HCT116 (cell line): ENCODE measurements at regions not wholly inside any gene's neighbourhood (a gene's known extent, or its start where the extent isn't known, plus 50 kb on each side); places are given as distances from the start of the nearest gene placed in this dataset.

Experiments
- ATAC-seq: fragments of 200-7000 bp; cut with Tn5 transposase; 2 replicates; pipeline ENCODE4 v1.9.1; 2020; ENCODE audit warnings: mild to moderate bottlenecking, moderate library complexity
- BruUV-seq: library from RNA; stranded (reverse); fragments of 400-500 nt; replicated peaks from 2 replicates; lab custom pipeline; 2021; lab: Mats Ljungman, UMichigan
- CTCF ChIA-PET: fragments of 300-600 bp; sonication (Branson Sonifier 250); formaldehyde crosslinking; loops from one replicate; lab custom pipeline; 2021; ENCODE audit warnings: antibody characterized with exemption; lab: Charles Lee
- POLR2A ChIA-PET: fragments of 300-600, 350-600 bp; sonication (Branson Sonifier 250); formaldehyde crosslinking; loops from one replicate; lab custom pipeline; 2021; ENCODE audit warnings: antibody characterized with exemption; lab: Charles Lee
- RAD21 ChIA-PET, 2 experiments: fragments of 300-600 bp; sonication (Branson Sonifier 250); formaldehyde crosslinking; loops; one replicate each; lab custom pipeline; 2023; ENCODE audit warnings: low total read pairs in 2 of 2; ENCODE audit not compliant: uncharacterized antibody in 2 of 2, unreplicated experiment in 2 of 2, low non-redundant PET in 1 of 2; lab: Charles Lee
- DNase-seq: peaks from one replicate; pipeline ENCODE4 v3.0.0-alpha.2; 2010; ENCODE audit warnings: low read depth, low spot score
- H2AFZ ChIP-seq: fragments of 200-600 bp; shearing (Covaris generic), sonication (generic); 2 replicates; pipeline ENCODE4 v1.6.1; 2017; ENCODE audit warnings: low read depth, mixed run types, mixed read lengths, antibody characterized with exemption, low read length; ENCODE audit not compliant: poor library complexity, severe bottlenecking
- H3K27ac ChIP-seq: 2 replicates; pipeline ENCODE4 v1.5.1; 2012; ENCODE audit warnings: low read depth, low read length
- H3K27me3 ChIP-seq: fragments of 200-600 bp; sonication (generic); 2 replicates; pipeline ENCODE4 v1.6.1; 2016; ENCODE audit warnings: mixed run types, low read length, mixed read lengths; ENCODE audit not compliant: insufficient read depth
- H3K36me3 ChIP-seq, 2 experiments: fragments of 200-500 bp in 1 of 2; fragments of 200-600 bp in 1 of 2; sonication (Bioruptor generic) in 1 of 2; sonication (generic) in 1 of 2; 2 replicates each; pipeline versions ENCODE4 v1.5.1 to v1.6.1; 2014 to 2016; ENCODE audit warnings: low read length in 2 of 2, inconsistent platforms in 1 of 2, mixed read lengths in 1 of 2, mixed run types in 1 of 2; ENCODE audit not compliant: insufficient read depth in 2 of 2, control insufficient read depth in 1 of 2
- H3K4me1 ChIP-seq, 2 experiments: fragments of 200-600 bp in 1 of 2; sonication (generic) in 1 of 2; 2 replicates each; pipeline versions ENCODE4 v1.5.1 to v1.6.1; 2012 to 2017; ENCODE audit warnings: low read length in 2 of 2, inconsistent platforms in 1 of 2, mild to moderate bottlenecking in 1 of 2, mixed read lengths in 1 of 2, mixed run types in 1 of 2, moderate library complexity in 1 of 2; ENCODE audit not compliant: insufficient read depth in 2 of 2, control insufficient read depth in 1 of 2
- H3K4me2 ChIP-seq: fragments of 200-600 bp; sonication (generic); 2 replicates; pipeline ENCODE4 v1.6.1; 2017; ENCODE audit warnings: mixed run types, low read length, mixed read lengths
- H3K4me3 ChIP-seq, 2 experiments: fragments of 200-600 bp in 1 of 2; sonication (generic) in 1 of 2; replicated peaks in 1 of 2; 2 replicates each; pipeline ENCODE4 v1.5.1; 2011 to 2016; ENCODE audit warnings: low read length in 2 of 2, control low read depth in 1 of 2, low read depth in 1 of 2, mild to moderate bottlenecking in 1 of 2, mixed read lengths in 1 of 2, mixed run types in 1 of 2
- H3K79me2 ChIP-seq: fragments of 200-600 bp; sonication (generic); 2 replicates; pipeline ENCODE4 v1.6.1; 2017; ENCODE audit warnings: mild to moderate bottlenecking, mixed run types, low read length, moderate library complexity, mixed read lengths; ENCODE audit not compliant: insufficient read depth
- H3K9ac ChIP-seq: fragments of 200-600 bp; sonication (generic); 2 replicates; pipeline ENCODE4 v1.6.1; 2016; ENCODE audit warnings: low read length, mixed read lengths
- H3K9me2 ChIP-seq: fragments of 200-600 bp; sonication (generic), shearing (Covaris generic); 2 replicates; pipeline ENCODE4 v1.6.1; 2017; ENCODE audit warnings: mixed run types, mild to moderate bottlenecking, moderate library complexity; ENCODE audit not compliant: insufficient read depth
- H3K9me3 ChIP-seq, 2 experiments: fragments of 200-500 bp in 1 of 2; fragments of 200-600 bp in 1 of 2; sonication (Bioruptor generic) in 1 of 2; sonication (generic) in 1 of 2; 2 replicates each; pipeline ENCODE4 v1.6.1; 2014 to 2017; ENCODE audit warnings: low read length in 2 of 2, mixed read lengths in 2 of 2, inconsistent platforms in 1 of 2, low read depth in 1 of 2, mild to moderate bottlenecking in 1 of 2, mixed run types in 1 of 2, moderate library complexity in 1 of 2; ENCODE audit not compliant: control insufficient read depth in 1 of 2, insufficient read depth in 1 of 2
- H4K20me1 ChIP-seq: fragments of 200-600 bp; sonication (generic), shearing (Covaris generic); 2 replicates; pipeline ENCODE4 v1.6.1; 2017; ENCODE audit warnings: mixed run types, mild to moderate bottlenecking, moderate library complexity; ENCODE audit not compliant: insufficient read depth
- EGR1 ChIP-seq: IDR thresholded peaks from 2 replicates; pipeline ENCODE4 v1.6.1; 2012; ENCODE audit warnings: low read depth
- ELF1 ChIP-seq: IDR thresholded peaks from 2 replicates; pipeline ENCODE4 v1.6.1; 2012; ENCODE audit warnings: low read depth, borderline replicate concordance
- EZH2 ChIP-seq: fragments of 200-600 bp; sonication (generic); IDR thresholded peaks from 2 replicates; pipeline ENCODE4 v1.6.1; 2017; ENCODE audit warnings: antibody characterized with exemption, mixed run types
- EZH2phosphoT487 ChIP-seq: fragments of 200-600 bp; IDR thresholded peaks from 2 replicates; pipeline ENCODE4 v1.6.1; 2018; ENCODE audit warnings: antibody characterized with exemption, borderline replicate concordance
- FOSL1 ChIP-seq: IDR thresholded peaks from 2 replicates; pipeline ENCODE4 v1.6.1; 2012; ENCODE audit warnings: low read depth
- JUND ChIP-seq: IDR thresholded peaks from 2 replicates; pipeline ENCODE4 v1.6.1; 2012
- POLR2A ChIP-seq: IDR thresholded peaks from 2 replicates; pipeline ENCODE4 v1.7.0; 2011; ENCODE audit warnings: borderline replicate concordance; ENCODE audit not compliant: insufficient read depth, insufficient read length; ENCODE audit errors: extremely low read depth
- POLR2AphosphoS5 ChIP-seq: IDR thresholded peaks from 2 replicates; pipeline ENCODE4 v1.6.1; 2011; ENCODE audit warnings: mild to moderate bottlenecking, low read depth, low read length, moderate library complexity
- RAD21 ChIP-seq: IDR thresholded peaks from 2 replicates; pipeline ENCODE4 v1.6.1; 2012; ENCODE audit warnings: low read depth, mild to moderate bottlenecking
- SIN3A ChIP-seq: IDR thresholded peaks from 2 replicates; pipeline ENCODE4 v1.6.1; 2012; ENCODE audit warnings: low read depth
- SRF ChIP-seq: IDR thresholded peaks from 2 replicates; pipeline ENCODE4 v1.6.1; 2012; ENCODE audit warnings: low read depth
- TCF7L2 ChIP-seq: IDR thresholded peaks from 2 replicates; pipeline ENCODE4 v1.7.0; 2011; ENCODE audit warnings: borderline replicate concordance, inconsistent platforms; ENCODE audit not compliant: insufficient read depth, insufficient read length; ENCODE audit errors: extremely low read depth
- YY1 ChIP-seq: IDR thresholded peaks from 2 replicates; pipeline ENCODE4 v1.6.1; 2011; ENCODE audit warnings: low read length, low read depth, moderate library complexity, mild to moderate bottlenecking; ENCODE audit not compliant: insufficient replicate concordance; ENCODE audit errors: extremely low read depth
- ZNF274 ChIP-seq: fragments of 200-500 bp; sonication (Bioruptor generic); IDR thresholded peaks from 2 replicates; pipeline ENCODE4 v1.6.1; 2014; ENCODE audit warnings: mild to moderate bottlenecking, low read depth, low read length, inconsistent platforms
- intact Hi-C: fragments of 100-400 bp; cut with micrococcal nuclease; formaldehyde crosslinking; loops from 2 replicates; pipeline ENCODE4 v1.10.0; 2022
- TF ChIP-seq, protein P1 (sequence below), 3 experiments: fragments of 200-600 bp in 1 of 3; sonication (generic) in 1 of 3; IDR thresholded peaks in 2 of 3; conservative IDR thresholded peaks in 1 of 3; 2 replicates each; pipeline ENCODE4 v1.5.1; 2012 to 2017; ENCODE audit warnings: low read depth in 2 of 3, low read length in 2 of 3, antibody characterized with exemption in 1 of 3, borderline replicate concordance in 1 of 3, control low read depth in 1 of 3, mild to moderate bottlenecking in 1 of 3, mixed read lengths in 1 of 3, mixed run types in 1 of 3, moderate library complexity in 1 of 3; ENCODE audit not compliant: insufficient read depth in 1 of 3
- TF ChIP-seq, protein P2 (sequence below): IDR thresholded peaks from 2 replicates; pipeline ENCODE4 v1.6.1; 2012; ENCODE audit warnings: low read depth
- TF ChIP-seq, protein P3 (sequence below): IDR thresholded peaks from 2 replicates; pipeline ENCODE4 v1.6.1; 2012
- TF ChIP-seq, protein P4 (sequence below): IDR thresholded peaks from 2 replicates; pipeline ENCODE4 v1.6.1; 2011; ENCODE audit warnings: mild to moderate bottlenecking, low read length, moderate library complexity; ENCODE audit not compliant: insufficient replicate concordance; ENCODE audit errors: extremely low read depth

DNA sequence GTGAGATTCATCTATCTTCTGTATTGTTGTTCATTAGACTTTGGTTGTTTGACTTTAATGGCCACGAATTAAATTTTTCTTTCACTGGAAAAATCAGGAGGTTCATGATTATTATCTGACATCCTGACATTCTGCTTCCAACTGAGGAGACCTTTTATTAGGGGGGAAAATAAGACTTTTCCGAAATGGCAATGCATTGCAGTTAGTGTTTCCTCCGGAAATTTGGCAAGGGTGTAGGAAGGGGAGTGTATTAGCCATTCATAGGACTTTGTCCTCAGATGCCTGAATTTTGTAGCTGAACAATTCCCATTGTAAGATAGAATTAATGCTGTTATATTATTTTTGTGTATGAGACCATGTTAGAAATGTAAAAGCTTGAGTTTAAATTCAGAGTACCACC is 450.6 kb upstream of the TGFBR2 start:
- BruUV-seq = no TSS peak
- no peak overlapping the region for H2AFZ ChIP-seq
- H3K9me2 ChIP-seq = no peaks in the 10 kb centered on the region
- no peak overlapping the region for H3K4me3 ChIP-seq
- intact Hi-C loops = no loop called here
- H3K4me2 ChIP-seq = no peak overlapping the region
- H3K4me1 ChIP-seq = no peaks in the 10 kb centered on the region; a peak in 1 of 4 replicates
- ChIA-PET RAD21 (no interaction called here), CTCF (no interaction called here), POLR2A (no interaction called here)
- TF ChIP-seq, protein P1, sequence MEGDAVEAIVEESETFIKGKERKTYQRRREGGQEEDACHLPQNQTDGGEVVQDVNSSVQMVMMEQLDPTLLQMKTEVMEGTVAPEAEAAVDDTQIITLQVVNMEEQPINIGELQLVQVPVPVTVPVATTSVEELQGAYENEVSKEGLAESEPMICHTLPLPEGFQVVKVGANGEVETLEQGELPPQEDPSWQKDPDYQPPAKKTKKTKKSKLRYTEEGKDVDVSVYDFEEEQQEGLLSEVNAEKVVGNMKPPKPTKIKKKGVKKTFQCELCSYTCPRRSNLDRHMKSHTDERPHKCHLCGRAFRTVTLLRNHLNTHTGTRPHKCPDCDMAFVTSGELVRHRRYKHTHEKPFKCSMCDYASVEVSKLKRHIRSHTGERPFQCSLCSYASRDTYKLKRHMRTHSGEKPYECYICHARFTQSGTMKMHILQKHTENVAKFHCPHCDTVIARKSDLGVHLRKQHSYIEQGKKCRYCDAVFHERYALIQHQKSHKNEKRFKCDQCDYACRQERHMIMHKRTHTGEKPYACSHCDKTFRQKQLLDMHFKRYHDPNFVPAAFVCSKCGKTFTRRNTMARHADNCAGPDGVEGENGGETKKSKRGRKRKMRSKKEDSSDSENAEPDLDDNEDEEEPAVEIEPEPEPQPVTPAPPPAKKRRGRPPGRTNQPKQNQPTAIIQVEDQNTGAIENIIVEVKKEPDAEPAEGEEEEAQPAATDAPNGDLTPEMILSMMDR (IDR thresholded peaks at IDR 0.05 in 2 of 3, conservative IDR thresholded peaks at IDR 0.05 in 1 of 3; ENCODE audit: borderline replicate concordance in 1 of 3, insufficient read depth in 1 of 3, low read depth in 2 of 3, low read length in 2 of 3) = no peak
- TF ChIP-seq FOSL1 (no peak), ELF1 (no peak), RAD21 (no peak), YY1 (no peak), SRF (no peak), ZNF274 (no peak), EZH2 (no peak), EGR1 (no peak), SIN3A (no peak), TCF7L2 (no peak), POLR2A (no peak), JUND (no peak), POLR2AphosphoS5 (no peak), EZH2phosphoT487 (no peak)
- TF ChIP-seq, protein P2, sequence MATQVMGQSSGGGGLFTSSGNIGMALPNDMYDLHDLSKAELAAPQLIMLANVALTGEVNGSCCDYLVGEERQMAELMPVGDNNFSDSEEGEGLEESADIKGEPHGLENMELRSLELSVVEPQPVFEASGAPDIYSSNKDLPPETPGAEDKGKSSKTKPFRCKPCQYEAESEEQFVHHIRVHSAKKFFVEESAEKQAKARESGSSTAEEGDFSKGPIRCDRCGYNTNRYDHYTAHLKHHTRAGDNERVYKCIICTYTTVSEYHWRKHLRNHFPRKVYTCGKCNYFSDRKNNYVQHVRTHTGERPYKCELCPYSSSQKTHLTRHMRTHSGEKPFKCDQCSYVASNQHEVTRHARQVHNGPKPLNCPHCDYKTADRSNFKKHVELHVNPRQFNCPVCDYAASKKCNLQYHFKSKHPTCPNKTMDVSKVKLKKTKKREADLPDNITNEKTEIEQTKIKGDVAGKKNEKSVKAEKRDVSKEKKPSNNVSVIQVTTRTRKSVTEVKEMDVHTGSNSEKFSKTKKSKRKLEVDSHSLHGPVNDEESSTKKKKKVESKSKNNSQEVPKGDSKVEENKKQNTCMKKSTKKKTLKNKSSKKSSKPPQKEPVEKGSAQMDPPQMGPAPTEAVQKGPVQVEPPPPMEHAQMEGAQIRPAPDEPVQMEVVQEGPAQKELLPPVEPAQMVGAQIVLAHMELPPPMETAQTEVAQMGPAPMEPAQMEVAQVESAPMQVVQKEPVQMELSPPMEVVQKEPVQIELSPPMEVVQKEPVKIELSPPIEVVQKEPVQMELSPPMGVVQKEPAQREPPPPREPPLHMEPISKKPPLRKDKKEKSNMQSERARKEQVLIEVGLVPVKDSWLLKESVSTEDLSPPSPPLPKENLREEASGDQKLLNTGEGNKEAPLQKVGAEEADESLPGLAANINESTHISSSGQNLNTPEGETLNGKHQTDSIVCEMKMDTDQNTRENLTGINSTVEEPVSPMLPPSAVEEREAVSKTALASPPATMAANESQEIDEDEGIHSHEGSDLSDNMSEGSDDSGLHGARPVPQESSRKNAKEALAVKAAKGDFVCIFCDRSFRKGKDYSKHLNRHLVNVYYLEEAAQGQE = no peak
- TF ChIP-seq, protein P3, sequence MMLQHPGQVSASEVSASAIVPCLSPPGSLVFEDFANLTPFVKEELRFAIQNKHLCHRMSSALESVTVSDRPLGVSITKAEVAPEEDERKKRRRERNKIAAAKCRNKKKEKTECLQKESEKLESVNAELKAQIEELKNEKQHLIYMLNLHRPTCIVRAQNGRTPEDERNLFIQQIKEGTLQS = no peak
- TF ChIP-seq, protein P4, sequence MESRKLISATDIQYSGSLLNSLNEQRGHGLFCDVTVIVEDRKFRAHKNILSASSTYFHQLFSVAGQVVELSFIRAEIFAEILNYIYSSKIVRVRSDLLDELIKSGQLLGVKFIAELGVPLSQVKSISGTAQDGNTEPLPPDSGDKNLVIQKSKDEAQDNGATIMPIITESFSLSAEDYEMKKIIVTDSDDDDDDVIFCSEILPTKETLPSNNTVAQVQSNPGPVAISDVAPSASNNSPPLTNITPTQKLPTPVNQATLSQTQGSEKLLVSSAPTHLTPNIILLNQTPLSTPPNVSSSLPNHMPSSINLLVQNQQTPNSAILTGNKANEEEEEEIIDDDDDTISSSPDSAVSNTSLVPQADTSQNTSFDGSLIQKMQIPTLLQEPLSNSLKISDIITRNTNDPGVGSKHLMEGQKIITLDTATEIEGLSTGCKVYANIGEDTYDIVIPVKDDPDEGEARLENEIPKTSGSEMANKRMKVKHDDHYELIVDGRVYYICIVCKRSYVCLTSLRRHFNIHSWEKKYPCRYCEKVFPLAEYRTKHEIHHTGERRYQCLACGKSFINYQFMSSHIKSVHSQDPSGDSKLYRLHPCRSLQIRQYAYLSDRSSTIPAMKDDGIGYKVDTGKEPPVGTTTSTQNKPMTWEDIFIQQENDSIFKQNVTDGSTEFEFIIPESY = no peak
- H3K27me3 ChIP-seq = no peaks in the 10 kb centered on the region
- no peaks in the 10 kb centered on the region for H3K36me3 ChIP-seq
- H3K79me2 ChIP-seq = no peaks in the 10 kb centered on the region
- DNase-seq (no peak), ATAC-seq (no peak)
- H3K9ac ChIP-seq = no peak overlapping the region
- H4K20me1 ChIP-seq = no peaks in the 10 kb centered on the region
- no peak overlapping the region for H3K27ac ChIP-seq
- H3K9me3 ChIP-seq = no peaks in the 10 kb centered on the region
